ENCODE measurements at regions not wholly inside any gene's neighbourhood (a gene's known extent, or its start where the extent isn't known, plus 50 kb on each side); places are given as distances from the start of the nearest gene placed in this dataset.

DNA sequence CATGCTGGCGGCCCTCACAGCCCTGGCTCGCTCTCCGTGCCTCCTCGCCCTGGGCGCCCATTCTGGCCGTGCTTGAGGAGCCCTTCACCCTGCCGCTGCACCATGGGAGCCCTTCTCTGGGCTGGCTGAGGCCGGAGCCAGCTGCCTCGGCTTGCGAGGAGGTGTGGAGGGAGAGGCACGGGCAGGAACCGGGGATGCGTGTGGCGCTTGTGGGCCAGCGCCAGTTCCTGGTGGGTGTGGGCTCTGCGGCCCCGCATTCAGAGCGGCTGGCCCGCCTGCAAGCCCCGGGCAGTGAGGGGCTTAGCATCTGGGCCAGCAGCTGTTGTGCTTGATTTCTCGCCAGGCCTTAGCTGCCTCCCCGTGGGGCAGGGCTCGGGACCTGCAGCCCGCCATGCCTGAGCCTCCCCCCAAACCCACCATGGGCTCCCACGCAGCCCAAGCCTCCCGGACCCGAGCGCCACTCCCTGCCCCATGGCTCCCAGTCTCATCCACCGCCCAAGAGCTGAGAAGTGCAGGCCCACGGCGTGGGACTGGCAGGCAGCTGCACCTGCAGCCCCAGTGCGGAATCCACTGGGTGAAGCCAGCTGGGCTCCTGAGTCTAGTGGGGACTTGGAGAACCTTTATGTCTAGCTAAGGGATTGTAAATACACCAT, 163.4 kb upstream of the LRRC4C start:
- Histone ChIP-seq H3K27ac (replicated peaks in 1 of 4) (no peak overlapping the region), H3K4me3 (no peak overlapping the region), H3K4me1 (no peaks in the 10 kb centered on the region), H3K9me3 (no peaks in the 10 kb centered on the region), H3K36me3 (no peaks in the 10 kb centered on the region), H3K27me3 (no peaks in the 10 kb centered on the region)
- TF ChIP-seq EP300 (IDR thresholded peaks at IDR 0.05) (no peak), POLR2AphosphoS5 (IDR thresholded peaks at IDR 0.05) (no peak), POLR2A (IDR thresholded peaks at IDR 0.05; ENCODE audit: low read depth) (no peak)
- TF ChIP-seq, protein P1, sequence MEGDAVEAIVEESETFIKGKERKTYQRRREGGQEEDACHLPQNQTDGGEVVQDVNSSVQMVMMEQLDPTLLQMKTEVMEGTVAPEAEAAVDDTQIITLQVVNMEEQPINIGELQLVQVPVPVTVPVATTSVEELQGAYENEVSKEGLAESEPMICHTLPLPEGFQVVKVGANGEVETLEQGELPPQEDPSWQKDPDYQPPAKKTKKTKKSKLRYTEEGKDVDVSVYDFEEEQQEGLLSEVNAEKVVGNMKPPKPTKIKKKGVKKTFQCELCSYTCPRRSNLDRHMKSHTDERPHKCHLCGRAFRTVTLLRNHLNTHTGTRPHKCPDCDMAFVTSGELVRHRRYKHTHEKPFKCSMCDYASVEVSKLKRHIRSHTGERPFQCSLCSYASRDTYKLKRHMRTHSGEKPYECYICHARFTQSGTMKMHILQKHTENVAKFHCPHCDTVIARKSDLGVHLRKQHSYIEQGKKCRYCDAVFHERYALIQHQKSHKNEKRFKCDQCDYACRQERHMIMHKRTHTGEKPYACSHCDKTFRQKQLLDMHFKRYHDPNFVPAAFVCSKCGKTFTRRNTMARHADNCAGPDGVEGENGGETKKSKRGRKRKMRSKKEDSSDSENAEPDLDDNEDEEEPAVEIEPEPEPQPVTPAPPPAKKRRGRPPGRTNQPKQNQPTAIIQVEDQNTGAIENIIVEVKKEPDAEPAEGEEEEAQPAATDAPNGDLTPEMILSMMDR (IDR thresholded peaks at IDR 0.05): no peak
- DNase-seq (ENCODE audit: extremely low spot score): no peak
- 78% methylated on average over 12 of the region's 32 CpGs for WGBS
- intact Hi-C loops (cut with DNase I): no loop called here

DNA sequence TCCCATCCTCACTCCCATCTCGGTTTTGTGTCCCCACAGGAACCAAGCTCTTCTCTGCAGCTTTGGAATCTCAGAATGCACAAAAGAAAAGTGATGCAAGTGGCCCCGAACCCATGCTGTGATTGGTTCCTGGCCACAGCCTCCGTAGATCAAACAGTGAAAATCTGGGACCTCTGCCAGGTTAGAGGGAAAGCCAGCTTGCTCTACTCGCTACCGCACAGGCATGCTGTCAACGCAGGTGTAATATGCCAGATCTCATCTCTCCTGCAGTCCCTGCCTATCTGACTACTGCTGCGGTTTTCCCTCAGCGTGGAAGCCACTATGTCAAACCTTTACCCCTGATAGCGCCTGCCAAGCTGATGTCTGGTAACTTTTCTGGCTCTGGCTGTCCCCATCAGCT, 200.5 kb upstream of the LRRC4C start:
- 50% methylated on average over 9 of the region's 9 CpGs for WGBS
- DNase-seq (ENCODE audit: extremely low spot score): no peak
- no peaks in the 10 kb centered on the region for H3K27me3 ChIP-seq
- TF ChIP-seq, protein P1 (IDR thresholded peaks at IDR 0.05): no peak
- no peak for TF ChIP-seq EP300 (IDR thresholded peaks at IDR 0.05)
- TF ChIP-seq POLR2AphosphoS5 (IDR thresholded peaks at IDR 0.05): no peak
- no peak for TF ChIP-seq POLR2A (IDR thresholded peaks at IDR 0.05; ENCODE audit: low read depth)
- intact Hi-C loops (cut with DNase I): no loop called here
- H3K36me3 ChIP-seq: no peaks in the 10 kb centered on the region
- H3K27ac ChIP-seq (replicated peaks in 1 of 4): no peak overlapping the region
- H3K4me3 ChIP-seq: no peak overlapping the region
- no peaks in the 10 kb centered on the region for H3K9me3 ChIP-seq
- no peaks in the 10 kb centered on the region for H3K4me1 ChIP-seq

DNA sequence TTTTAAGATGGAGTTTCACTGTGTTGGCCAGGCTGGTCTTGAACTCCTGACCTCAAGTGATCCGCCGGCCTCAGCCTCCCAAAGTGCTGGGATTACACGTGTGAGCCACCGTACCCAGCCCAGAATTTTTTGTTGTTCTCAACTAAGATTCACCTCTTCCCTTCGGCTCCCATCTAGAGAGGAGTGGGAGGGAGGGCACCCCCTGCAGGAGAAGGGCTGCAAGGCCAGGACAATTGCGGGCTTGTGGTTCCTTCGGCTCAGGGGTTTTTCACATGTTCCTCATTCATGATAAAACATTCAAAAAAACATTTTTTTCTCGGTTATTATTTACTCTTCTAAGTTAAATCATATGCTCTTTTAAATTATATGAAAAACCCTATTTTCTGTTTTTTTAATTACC, 201.1 kb upstream of the LRRC4C start:
- no peaks in the 10 kb centered on the region for H3K36me3 ChIP-seq
- no peak overlapping the region for H3K27ac ChIP-seq (replicated peaks in 1 of 4)
- H3K4me1 ChIP-seq: no peaks in the 10 kb centered on the region
- H3K9me3 ChIP-seq: no peaks in the 10 kb centered on the region
- no peaks in the 10 kb centered on the region for H3K27me3 ChIP-seq
- WGBS: 77% methylated on average over 8 of the region's 8 CpGs
- H3K4me3 ChIP-seq: no peak overlapping the region
- intact Hi-C loops (cut with DNase I): no loop called here
- no peak for DNase-seq (ENCODE audit: extremely low spot score)
- no peak for TF ChIP-seq EP300 (IDR thresholded peaks at IDR 0.05)
- TF ChIP-seq, protein P1 (IDR thresholded peaks at IDR 0.05): no peak
- TF ChIP-seq POLR2AphosphoS5 (IDR thresholded peaks at IDR 0.05): no peak
- no peak for TF ChIP-seq POLR2A (IDR thresholded peaks at IDR 0.05; ENCODE audit: low read depth)

DNA sequence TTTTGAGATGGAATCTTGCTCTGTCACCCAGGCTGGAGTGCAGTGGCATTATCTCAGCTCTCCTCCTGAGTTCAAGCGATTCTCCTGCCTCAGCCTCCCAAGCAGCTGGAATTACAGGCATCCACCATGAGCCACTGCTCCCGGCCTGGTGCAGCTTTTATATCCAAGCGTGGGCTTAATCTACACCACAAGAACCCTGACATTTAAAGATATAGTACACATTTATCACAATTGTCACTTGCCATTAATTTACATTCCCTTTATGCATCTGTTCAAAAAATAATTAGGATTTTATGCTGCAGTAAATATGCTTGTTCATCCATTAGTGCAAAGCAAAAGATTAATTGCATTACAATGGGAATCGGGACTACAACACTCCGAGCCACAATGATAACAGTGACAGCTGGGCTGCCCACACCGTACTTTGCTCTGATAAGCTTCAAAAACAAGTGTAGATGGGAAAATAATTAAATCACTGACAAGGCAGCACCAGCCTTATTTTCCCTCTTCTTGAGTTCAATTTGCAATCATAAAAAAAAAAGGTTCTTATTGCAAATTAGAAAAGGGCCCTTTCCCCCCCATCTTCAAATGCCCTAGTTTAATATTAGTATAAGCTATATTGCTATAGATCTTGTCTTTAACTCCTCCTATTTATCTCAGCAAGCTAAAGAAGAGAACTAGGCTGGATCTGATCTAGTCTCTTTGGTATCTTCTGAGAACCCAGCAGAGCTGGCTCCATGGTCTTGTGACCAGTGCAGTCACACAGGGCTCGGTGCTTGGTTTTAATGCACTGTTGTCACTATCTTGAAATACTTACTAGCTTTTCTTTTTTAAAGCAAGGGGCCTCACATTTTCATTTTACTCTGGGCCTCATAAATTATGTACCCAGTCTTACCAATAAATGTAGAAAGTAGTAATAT, 206.2 kb upstream of the LRRC4C start:
- Histone ChIP-seq H3K9me3 (no peaks in the 10 kb centered on the region), H3K27ac (replicated peaks in 1 of 4) (no peak overlapping the region), H3K4me1 (no peaks in the 10 kb centered on the region), H3K4me3 (no peak overlapping the region), H3K27me3 (no peaks in the 10 kb centered on the region), H3K36me3 (no peaks in the 10 kb centered on the region)
- intact Hi-C loops (cut with DNase I): no loop called here
- 52% methylated on average over 7 of the region's 7 CpGs for whole genome bisulfite sequencing
- DNase-seq (ENCODE audit: extremely low spot score): no peak
- TF ChIP-seq, protein P1 (IDR thresholded peaks at IDR 0.05): no peak
- TF ChIP-seq POLR2AphosphoS5 (IDR thresholded peaks at IDR 0.05) (no peak), EP300 (IDR thresholded peaks at IDR 0.05) (no peak), POLR2A (IDR thresholded peaks at IDR 0.05; ENCODE audit: low read depth) (no peak)

Measured in esophagus muscularis mucosa (tissue), 4 donors.